GM21717 (cell line): ENCODE measurements at regions not wholly inside any gene's neighbourhood (a gene's known extent, or its start where the extent isn't known, plus 50 kb on each side); places are given as distances from the start of the nearest gene placed in this dataset.
"Not testable (repeated sequence)": the region's sequence is repeated elsewhere in the genome, so short reads cannot be mapped to it uniquely, and the experiment has no call there.

Experiments
- ATAC-seq: cut with Tn5 transposase; IDR thresholded peaks from one replicate; pipeline ENCODE4 v1.9.1; 2021; ENCODE audit warnings: mild to moderate bottlenecking, moderate library complexity; ENCODE audit not compliant: unreplicated experiment

- no peak for ATAC-seq
These were observed 472.3 kb upstream of the BRINP3 start for GRCh38 chr1:190949939-190950338.

- no peak for ATAC-seq
These were observed 479.9 kb upstream of the BRINP3 start for GRCh38 chr1:190957565-190957964.

- no peak for ATAC-seq
These were observed 485.7 kb upstream of the BRINP3 start for GRCh38 chr1:190963321-190963720.

GRCh38 chr1:190975827-190976226 is 498.2 kb upstream of the BRINP3 start:
- ATAC-seq: no peak

GRCh38 chr1:191002768-191003167 is 525.1 kb upstream of the BRINP3 start:
- no peak for ATAC-seq

GRCh38 chr1:191016765-191017164 is 539.1 kb upstream of the BRINP3 start:
- no peak for ATAC-seq

DNA sequence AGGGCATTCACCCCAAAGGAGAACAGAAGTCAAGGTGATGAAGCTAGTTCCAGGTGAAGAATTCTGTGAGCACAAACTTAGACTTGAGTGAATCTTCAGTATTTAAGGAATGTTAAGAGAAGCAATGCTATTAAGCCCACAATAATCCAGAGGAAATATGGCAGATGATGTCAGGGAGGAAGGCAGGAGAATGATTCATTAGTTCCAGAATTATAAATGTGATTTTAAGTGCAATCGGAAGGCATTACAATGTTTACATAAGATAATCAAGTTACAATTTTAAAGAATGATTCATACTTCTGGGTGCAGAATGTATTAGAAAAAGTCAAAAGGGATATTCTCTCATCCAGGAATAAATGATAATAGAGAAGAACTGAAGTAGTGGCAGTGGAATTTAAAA is 545.2 kb upstream of the BRINP3 start:
- no peak for ATAC-seq

GRCh38 chr1:191025896-191026642 is 548.4 kb upstream of the BRINP3 start:
- no peak for ATAC-seq

DNA sequence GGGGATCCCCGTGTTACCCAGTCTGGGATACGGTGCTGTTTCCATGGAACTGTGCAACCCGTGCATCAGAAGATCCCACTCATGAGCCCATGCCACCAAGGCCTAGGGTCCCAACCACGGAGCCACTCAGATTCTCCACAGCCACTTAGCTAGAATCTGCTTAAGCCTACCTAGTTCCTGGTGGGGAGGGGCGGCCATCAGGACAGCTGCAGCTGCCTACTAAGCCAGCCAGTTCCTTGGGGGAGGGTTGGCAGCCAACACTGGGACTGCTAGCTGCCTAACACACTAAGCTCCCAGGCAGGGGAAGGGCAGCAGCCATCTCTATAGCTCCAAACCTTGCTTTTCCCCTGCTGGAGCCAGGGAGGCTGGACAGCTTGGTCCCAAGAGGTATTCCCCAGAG is 549.2 kb upstream of the BRINP3 start:
- no peak for ATAC-seq

- no peak for ATAC-seq
These were observed 556.5 kb upstream of the BRINP3 start for GRCh38 chr1:191034132-191034531.

- ATAC-seq: no peak
These were observed 565.4 kb upstream of the BRINP3 start for GRCh38 chr1:191043066-191043465.

GRCh38 chr1:191049781-191050180 is 572.1 kb upstream of the BRINP3 start:
- no peak for ATAC-seq

DNA sequence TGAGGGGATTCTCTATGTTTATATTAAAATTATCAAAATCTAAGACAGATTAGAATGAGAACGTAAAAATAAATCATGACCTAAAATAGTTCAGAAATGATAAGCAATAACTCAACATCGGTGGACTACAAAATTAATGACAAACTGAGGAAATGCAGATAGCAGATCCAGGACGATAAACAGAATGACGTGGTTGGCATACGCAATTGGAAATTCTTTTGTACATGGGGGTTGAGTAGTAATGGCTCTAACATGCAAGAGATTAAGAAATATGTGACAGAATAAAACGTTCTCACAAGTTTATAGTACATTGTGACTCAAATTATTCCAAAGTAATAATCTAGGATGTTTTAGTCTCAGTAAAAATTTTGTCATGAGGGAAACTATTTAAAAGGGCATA is 575.2 kb upstream of the BRINP3 start:
- no peak for ATAC-seq

- no peak for ATAC-seq
These were observed 587.7 kb upstream of the BRINP3 start for GRCh38 chr1:191065346-191065745.

DNA sequence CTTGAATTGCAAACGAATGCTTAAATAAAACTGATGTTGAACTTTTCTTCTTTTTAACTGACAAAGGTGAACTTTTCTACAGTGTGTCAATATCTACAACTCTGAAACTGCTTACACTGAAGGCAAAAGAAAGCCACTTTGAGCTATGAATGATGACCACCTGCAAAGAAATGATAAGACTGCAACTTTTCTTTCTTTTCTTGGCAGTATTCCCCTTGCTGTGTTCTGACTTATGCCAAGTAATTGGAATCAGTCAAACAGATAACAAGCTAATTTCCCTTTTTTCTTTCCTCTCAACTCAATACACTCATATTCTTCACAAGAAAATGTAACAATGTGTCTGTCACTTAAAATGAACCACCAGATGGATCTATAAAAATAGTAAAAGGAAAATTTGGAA is 588.1 kb upstream of the BRINP3 start:
- no peak for ATAC-seq

DNA sequence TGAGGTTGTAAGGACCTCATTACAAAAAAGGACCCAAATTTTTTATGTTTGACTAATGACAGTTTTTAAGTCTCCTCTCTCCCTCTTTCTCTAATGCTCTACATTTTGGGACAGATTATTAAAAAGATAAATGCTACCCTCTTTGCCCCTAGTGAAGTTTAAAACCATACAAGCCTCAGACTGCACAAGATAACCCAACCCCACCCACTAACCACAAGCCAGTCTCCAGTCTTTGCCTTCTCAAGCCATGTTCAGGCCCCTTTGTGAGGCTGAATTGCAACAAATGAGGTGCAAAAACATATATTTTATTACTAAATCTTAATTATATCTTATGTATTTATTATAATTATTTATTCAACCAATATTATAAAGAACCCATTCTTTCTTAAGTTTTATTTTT is 597.2 kb upstream of the BRINP3 start:
- ATAC-seq: no peak

DNA sequence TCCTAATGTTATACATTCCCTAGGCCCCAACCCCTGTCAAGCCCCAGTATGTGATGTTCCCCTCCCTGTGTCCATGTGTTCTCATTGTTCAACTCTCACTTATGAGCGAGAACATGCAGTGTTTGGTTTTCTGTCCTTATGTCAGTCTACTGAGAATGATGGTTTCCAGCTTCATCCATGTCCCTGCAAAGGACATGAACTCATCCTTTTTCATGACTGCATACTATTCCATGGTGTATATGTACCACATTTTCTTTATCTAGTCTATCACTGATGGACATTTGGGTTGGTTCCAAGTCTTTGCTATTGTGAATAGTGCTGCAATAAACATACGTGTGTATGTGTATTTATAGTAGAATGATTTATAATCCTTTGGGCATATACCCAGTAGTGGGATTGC is 605.4 kb upstream of the BRINP3 start:
- not testable (repeated sequence) for ATAC-seq

- ATAC-seq: no peak
These were observed 607.5 kb upstream of the BRINP3 start for GRCh38 chr1:191085121-191085520.

DNA sequence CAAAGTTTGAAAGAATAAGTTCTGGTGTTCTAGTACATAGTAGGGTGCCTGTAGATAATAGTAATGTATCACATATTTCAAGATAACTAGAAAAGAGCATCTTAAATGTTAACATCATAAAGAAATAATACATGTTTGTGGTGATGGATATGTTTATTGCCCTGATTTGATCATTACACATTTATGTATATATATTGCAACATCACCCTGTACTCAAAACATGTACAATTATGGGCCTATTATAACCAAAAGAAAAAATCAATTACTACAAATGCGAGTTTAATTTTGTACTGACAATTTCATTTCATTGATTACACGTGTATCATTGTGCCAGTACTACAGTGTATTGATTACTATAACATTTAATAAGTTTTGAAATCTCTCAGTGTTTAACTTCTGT is 609.2 kb upstream of the BRINP3 start:
- ATAC-seq: no peak

GRCh38 chr1:191096405-191096804 is 618.7 kb upstream of the BRINP3 start:
- no peak for ATAC-seq

GRCh38 chr1:191099696-191100095 is 622.0 kb upstream of the BRINP3 start:
- ATAC-seq: no peak

DNA sequence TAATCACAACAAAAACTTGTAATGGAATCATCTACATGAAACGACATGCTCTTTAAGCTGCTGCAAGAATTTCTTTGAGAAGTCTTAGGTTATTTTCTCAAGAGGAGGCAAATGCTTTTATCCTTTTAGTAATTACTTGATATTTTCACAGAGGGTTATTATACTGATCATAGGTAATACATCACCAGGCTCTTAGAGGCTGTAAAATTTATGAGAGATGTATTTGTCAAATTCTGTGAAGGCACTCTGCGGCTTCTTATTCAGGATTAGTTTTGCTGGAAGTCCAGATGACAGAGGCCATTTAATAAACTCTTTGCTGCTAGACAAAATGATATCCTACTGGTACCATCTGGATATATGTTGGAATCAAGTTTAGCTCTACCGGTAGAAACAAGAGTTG is 624.3 kb upstream of the BRINP3 start:
- ATAC-seq: no peak

DNA sequence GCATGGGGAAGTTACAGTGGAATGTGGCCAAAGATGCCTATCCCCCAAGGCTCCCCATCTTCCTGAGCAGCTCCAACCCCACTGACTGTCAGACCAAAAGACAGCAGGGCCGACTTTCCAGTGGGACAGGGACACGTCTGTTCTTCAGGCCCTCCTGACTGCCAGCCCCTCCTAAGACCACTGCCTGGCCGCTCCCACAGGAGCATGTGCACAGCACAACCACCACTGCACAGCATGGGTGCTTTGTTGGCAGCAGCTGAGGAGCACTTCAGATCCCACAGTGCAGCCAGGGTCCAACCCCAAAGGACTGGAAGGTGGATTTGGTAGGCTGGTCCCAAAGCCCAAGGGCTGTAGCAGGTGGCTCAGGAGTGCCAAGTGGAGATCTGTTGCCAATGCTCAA is 648.3 kb upstream of the BRINP3 start:
- no peak for ATAC-seq
